ENCODE measurements at regions not wholly inside any gene's neighbourhood (a gene's known extent, or its start where the extent isn't known, plus 50 kb on each side); places are given as distances from the start of the nearest gene placed in this dataset.

- H3K27ac Mint-ChIP-seq = no peak overlapping the region
- no peak overlapping the region for H3K4me3 Mint-ChIP-seq
- ATAC-seq (replicated peaks) (no peak), DNase-seq (no peak)
- H3K9me3 Mint-ChIP-seq = no peaks in the 10 kb centered on the region
- H3K27me3 Mint-ChIP-seq = no peaks in the 10 kb centered on the region
- H3K4me1 Mint-ChIP-seq (ENCODE audit: low read depth in 2 of 2) = peaks cover 5 to 13% of the 10 kb centered on the region in 2 donors
- peaks cover 15% of the 10 kb centered on the region for H3K36me3 Mint-ChIP-seq (ENCODE audit: insufficient read depth)
These were observed 56.1 kb downstream of the BTG1 start for GRCh38 chr12:92089559-92089958.

- no peak for ATAC-seq (replicated peaks)
- Mint-ChIP-seq H3K4me1 (ENCODE audit: low read depth in 2 of 2) (peaks cover 5 to 6% of the 10 kb centered on the region in 2 donors), H3K36me3 (ENCODE audit: insufficient read depth) (peaks cover 15% of the 10 kb centered on the region), H3K27ac (no peak overlapping the region), H3K9me3 (no peaks in the 10 kb centered on the region), H3K4me3 (no peak overlapping the region), H3K27me3 (no peaks in the 10 kb centered on the region)
- no peak for DNase-seq
These were observed 56.8 kb downstream of the BTG1 start for GRCh38 chr12:92088805-92089204.

GRCh38 chr12:92085736-92086040, 60.0 kb downstream of the BTG1 start:
- Mint-ChIP-seq H3K36me3 (ENCODE audit: insufficient read depth) (peaks cover 11% of the 10 kb centered on the region), H3K27ac (no peak overlapping the region), H3K4me1 (ENCODE audit: low read depth in 2 of 2) (peaks cover 2 to 11% of the 10 kb centered on the region in 2 donors), H3K27me3 (no peaks in the 10 kb centered on the region), H3K9me3 (no peaks in the 10 kb centered on the region), H3K4me3 (no peak overlapping the region)
- no peak for ATAC-seq (replicated peaks)
- no peak for DNase-seq

GRCh38 chr12:92085040-92085735, 60.5 kb downstream of the BTG1 start:
- H3K4me1 Mint-ChIP-seq (ENCODE audit: low read depth in 2 of 2) = peaks cover 6 to 16% of the 10 kb centered on the region in 2 donors
- H3K27ac Mint-ChIP-seq = no peak overlapping the region
- ATAC-seq (replicated peaks) (peak; percentile 22), DNase-seq (no peak)
- no peaks in the 10 kb centered on the region for H3K27me3 Mint-ChIP-seq
- H3K36me3 Mint-ChIP-seq (ENCODE audit: insufficient read depth) = peaks cover 8% of the 10 kb centered on the region
- H3K4me3 Mint-ChIP-seq = no peak overlapping the region
- H3K9me3 Mint-ChIP-seq = no peaks in the 10 kb centered on the region

DNA sequence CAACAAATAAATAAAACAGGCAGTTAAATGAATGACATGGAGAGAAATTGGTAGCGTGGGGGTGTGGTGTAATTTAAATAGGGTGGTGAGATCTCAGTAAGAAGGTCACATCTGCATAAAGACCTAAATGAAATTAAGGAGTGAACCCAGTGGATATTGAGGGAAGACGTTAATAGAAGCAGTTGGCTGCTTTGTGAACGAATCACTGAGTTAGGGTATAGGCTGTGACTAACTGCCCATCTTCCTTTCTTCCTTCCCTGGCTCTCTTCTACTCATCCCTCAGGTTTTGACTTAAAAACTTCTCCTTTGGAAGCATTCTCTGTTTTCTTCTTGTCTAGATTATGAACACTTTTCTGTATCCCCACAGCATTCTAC, 64.7 kb downstream of the BTG1 start:
- Mint-ChIP-seq H3K36me3 (ENCODE audit: insufficient read depth) (peaks cover 3% of the 10 kb centered on the region), H3K27me3 (no peaks in the 10 kb centered on the region), H3K27ac (peak overlapping the region; percentile 3 to 10), H3K4me1 (ENCODE audit: low read depth in 2 of 2) (peaks cover 9 to 17% of the 10 kb centered on the region in 2 donors), H3K4me3 (peak overlapping the region; percentile 5 to 68), H3K9me3 (no peaks in the 10 kb centered on the region)
- ATAC-seq (replicated peaks) = no peak
- DNase-seq = no peak

DNA sequence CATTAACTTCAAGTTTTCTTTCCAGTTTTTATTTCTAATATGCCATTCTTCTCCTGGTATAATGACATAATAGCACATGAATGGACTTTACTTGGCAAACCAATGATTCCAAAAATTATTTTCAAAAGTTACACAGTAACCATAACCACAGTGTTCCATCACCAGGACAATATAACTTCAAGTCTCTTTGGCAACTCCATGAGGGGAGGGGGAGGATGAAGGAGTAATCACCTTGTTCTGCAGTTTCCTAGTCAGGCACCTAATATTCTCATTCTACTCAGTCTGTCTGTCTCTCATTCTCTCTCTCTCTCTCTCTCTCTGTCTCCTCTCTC, 66.6 kb downstream of the BTG1 start:
- DNase-seq (no peak), ATAC-seq (replicated peaks) (no peak)
- Mint-ChIP-seq H3K9me3 (no peaks in the 10 kb centered on the region), H3K36me3 (ENCODE audit: insufficient read depth) (peaks cover 3% of the 10 kb centered on the region), H3K27me3 (no peaks in the 10 kb centered on the region), H3K4me3 (no peak overlapping the region), H3K4me1 (ENCODE audit: low read depth in 2 of 2) (peaks cover 11 to 17% of the 10 kb centered on the region in 2 donors), H3K27ac (peak overlapping the region; percentile 1)

- Mint-ChIP-seq H3K27ac (no peak overlapping the region), H3K9me3 (no peaks in the 10 kb centered on the region), H3K27me3 (no peaks in the 10 kb centered on the region), H3K4me1 (ENCODE audit: low read depth in 2 of 2) (peaks cover 11 to 17% of the 10 kb centered on the region in 2 donors), H3K36me3 (ENCODE audit: insufficient read depth) (peaks cover 3% of the 10 kb centered on the region), H3K4me3 (no peak overlapping the region)
- no peak for DNase-seq
- no peak for ATAC-seq (replicated peaks)
These were observed 67.2 kb downstream of the BTG1 start for GRCh38 chr12:92078167-92079053.

GRCh38 chr12:92077530-92077929, 68.1 kb downstream of the BTG1 start:
- Mint-ChIP-seq H3K27me3 (no peaks in the 10 kb centered on the region), H3K9me3 (no peaks in the 10 kb centered on the region), H3K36me3 (ENCODE audit: insufficient read depth) (peaks cover 3% of the 10 kb centered on the region), H3K4me1 (ENCODE audit: low read depth in 2 of 2) (peaks cover 11 to 17% of the 10 kb centered on the region in 2 donors), H3K27ac (no peak overlapping the region), H3K4me3 (no peak overlapping the region)
- no peak for DNase-seq
- no peak for ATAC-seq (replicated peaks)

DNA sequence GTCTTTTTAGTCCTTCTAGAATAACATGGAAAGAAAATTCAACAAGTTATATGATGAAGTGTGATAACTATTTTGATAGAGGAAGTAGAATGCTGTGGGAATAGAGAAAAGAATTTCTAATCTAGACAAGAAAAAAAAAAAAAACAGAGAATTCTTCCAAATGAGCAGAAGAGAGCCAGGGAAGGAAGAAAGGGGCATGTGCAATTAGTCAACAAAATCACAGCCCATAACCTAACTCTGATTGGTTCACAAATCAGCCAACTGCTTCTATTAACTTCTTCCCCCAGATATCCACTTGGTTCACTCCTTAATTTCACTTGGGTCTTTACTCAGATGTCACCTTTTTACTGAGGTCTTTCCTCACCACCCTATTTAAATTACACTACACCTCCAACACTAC, 69.5 kb downstream of the BTG1 start:
- ATAC-seq (replicated peaks) (no peak), DNase-seq (no peak)
- Mint-ChIP-seq H3K9me3 (no peaks in the 10 kb centered on the region), H3K27ac (peak overlapping the region; percentile 41 to 44), H3K4me1 (ENCODE audit: low read depth in 2 of 2) (peaks cover 11 to 16% of the 10 kb centered on the region in 2 donors), H3K4me3 (no peak overlapping the region), H3K27me3 (no peaks in the 10 kb centered on the region), H3K36me3 (ENCODE audit: insufficient read depth) (no peaks in the 10 kb centered on the region)

- DNase-seq (no peak), ATAC-seq (replicated peaks) (no peak)
- peaks cover 7 to 10% of the 10 kb centered on the region in 2 donors for H3K4me1 Mint-ChIP-seq (ENCODE audit: low read depth in 2 of 2)
- peak overlapping the region; percentile 41 to 44 for H3K27ac Mint-ChIP-seq
- no peaks in the 10 kb centered on the region for H3K9me3 Mint-ChIP-seq
- H3K4me3 Mint-ChIP-seq = no peak overlapping the region
- H3K27me3 Mint-ChIP-seq = no peaks in the 10 kb centered on the region
- H3K36me3 Mint-ChIP-seq (ENCODE audit: insufficient read depth) = no peaks in the 10 kb centered on the region
These were observed 70.2 kb downstream of the BTG1 start for GRCh38 chr12:92075425-92075914.

DNA sequence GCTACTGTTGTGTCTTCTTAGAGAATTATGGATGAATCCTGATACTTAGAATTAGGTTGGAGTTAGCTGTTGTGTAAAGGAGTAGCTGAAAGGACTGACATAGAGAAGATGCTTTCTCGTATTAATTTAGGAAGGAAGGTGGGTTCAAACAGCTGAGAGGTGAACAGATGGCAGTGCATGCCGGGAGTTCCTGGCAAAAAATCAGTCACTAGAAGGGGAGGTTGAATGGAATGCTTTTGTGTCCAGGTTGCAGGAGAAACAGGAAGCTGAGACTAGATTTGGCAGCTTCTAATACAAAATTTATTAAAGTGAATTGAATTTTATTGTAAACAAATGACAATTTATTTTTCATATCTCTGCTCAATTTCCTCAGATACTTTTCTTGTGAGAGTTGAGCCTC, 70.8 kb downstream of the BTG1 start:
- no peak for DNase-seq
- ATAC-seq (replicated peaks) = no peak
- Mint-ChIP-seq H3K27ac (peak overlapping the region in 1 of 2 donors; percentile 16), H3K27me3 (no peaks in the 10 kb centered on the region), H3K4me1 (ENCODE audit: low read depth in 2 of 2) (peaks cover 4 to 5% of the 10 kb centered on the region in 2 donors), H3K4me3 (no peak overlapping the region), H3K9me3 (no peaks in the 10 kb centered on the region), H3K36me3 (ENCODE audit: insufficient read depth) (no peaks in the 10 kb centered on the region)

DNA sequence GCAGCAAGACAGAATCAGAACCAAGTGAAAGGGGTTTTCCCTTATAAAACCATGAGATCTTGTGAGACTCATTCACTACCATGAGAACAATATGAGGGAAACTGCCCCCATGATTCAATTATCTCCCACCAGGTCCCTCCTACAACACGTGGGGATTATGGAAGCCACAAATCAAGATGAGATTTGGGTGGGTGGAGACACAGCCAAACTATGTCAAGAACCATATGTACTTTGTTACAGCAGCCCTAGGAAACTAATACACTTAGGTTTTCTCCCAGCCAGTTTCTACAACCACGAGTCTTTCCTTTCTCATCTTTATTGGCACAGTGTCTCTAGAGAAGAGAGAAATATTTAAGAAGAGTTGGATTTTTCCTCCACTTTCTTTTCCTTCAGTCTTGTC, 72.6 kb downstream of the BTG1 start:
- Mint-ChIP-seq H3K9me3 (no peaks in the 10 kb centered on the region), H3K27ac (no peak overlapping the region), H3K4me1 (ENCODE audit: low read depth in 2 of 2) (peaks cover 0 to 2% of the 10 kb centered on the region in 2 donors), H3K36me3 (ENCODE audit: insufficient read depth) (no peaks in the 10 kb centered on the region), H3K27me3 (no peaks in the 10 kb centered on the region), H3K4me3 (no peak overlapping the region)
- DNase-seq (no peak), ATAC-seq (replicated peaks) (no peak)

GRCh38 chr12:92072112-92072511, 73.5 kb downstream of the BTG1 start:
- no peak overlapping the region for H3K4me3 Mint-ChIP-seq
- H3K4me1 Mint-ChIP-seq (ENCODE audit: low read depth in 2 of 2) = peaks cover 0 to 2% of the 10 kb centered on the region in 2 donors
- ATAC-seq (replicated peaks) (no peak), DNase-seq (no peak)
- no peaks in the 10 kb centered on the region for H3K36me3 Mint-ChIP-seq (ENCODE audit: insufficient read depth)
- H3K27ac Mint-ChIP-seq = no peak overlapping the region
- no peaks in the 10 kb centered on the region for H3K9me3 Mint-ChIP-seq
- H3K27me3 Mint-ChIP-seq = no peaks in the 10 kb centered on the region

GRCh38 chr12:92070864-92071445, 74.7 kb downstream of the BTG1 start:
- Mint-ChIP-seq H3K9me3 (no peaks in the 10 kb centered on the region), H3K4me1 (ENCODE audit: low read depth in 2 of 2) (peaks cover 0 to 2% of the 10 kb centered on the region in 2 donors), H3K36me3 (ENCODE audit: insufficient read depth) (no peaks in the 10 kb centered on the region), H3K4me3 (no peak overlapping the region), H3K27ac (no peak overlapping the region), H3K27me3 (no peaks in the 10 kb centered on the region)
- no peak for DNase-seq
- no peak for ATAC-seq (replicated peaks)
